NCI-H69 (cell line): ENCODE measurements at regions not wholly inside any gene's neighbourhood (a gene's known extent, or its start where the extent isn't known, plus 50 kb on each side); places are given as distances from the start of the nearest gene placed in this dataset.

Experiments used
- DNase-seq: peaks from one replicate; lab custom pipeline; 2025; lab: John Stamatoyannopoulos, UW

DNA sequence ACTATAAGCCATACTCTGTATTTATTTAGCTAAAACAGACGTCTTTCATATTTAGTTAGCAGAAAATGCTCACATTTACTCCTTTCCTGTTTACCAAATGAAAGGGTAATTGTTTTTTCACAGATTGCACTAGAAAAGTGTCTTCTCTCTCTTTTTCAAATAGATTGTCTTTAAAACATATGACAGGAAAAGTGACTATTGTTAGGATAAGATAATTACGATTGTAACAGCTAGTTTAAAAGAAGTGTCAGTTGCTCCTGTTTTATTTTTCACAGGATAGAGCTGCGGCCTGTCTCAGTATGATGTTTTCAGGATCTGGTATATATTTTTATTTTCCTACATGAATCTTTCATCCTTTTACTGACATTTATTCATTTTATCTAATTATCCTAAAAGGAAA lies 353.5 kb downstream of the FBXO8 start:
- no peak for DNase-seq

DNA sequence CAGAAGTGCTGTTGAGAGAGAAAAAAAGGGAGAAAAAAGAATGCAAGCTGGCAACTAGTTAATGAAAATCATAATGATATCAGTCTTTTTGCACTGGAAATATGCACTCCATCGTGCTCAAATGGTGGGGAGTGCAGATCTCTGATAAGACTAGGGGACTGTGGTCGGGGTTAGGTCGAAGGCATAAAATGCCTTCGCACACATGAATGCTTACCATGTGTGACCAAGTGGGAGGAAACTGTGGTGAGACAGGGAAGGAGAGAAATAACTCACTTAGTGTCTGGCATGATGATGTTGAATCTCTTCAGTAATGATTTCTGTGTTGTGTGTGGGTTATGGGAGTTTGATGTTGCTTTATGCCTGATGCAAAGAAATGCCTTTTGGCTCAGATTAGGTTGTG lies 358.9 kb downstream of the FBXO8 start:
- no peak for DNase-seq

DNA sequence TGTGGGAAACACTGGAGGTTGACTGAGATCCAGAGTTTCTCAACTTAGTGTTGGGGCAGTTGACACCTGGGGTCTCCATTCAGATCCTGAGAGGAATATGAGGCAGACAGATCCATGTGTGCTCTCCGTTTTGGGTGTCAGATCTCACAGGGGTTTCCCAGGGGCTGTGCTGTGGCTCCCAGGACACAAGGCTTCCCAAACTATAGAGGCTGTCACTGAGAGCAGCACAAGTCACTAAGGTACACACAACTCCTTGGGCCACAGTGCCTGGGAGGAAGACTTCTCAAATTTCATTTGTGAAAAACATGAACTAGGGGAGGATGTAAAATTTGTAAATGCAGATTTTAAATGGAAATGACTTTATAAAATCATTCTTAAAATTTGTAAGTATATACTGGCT lies 363.6 kb downstream of the FBXO8 start:
- no peak for DNase-seq

DNA sequence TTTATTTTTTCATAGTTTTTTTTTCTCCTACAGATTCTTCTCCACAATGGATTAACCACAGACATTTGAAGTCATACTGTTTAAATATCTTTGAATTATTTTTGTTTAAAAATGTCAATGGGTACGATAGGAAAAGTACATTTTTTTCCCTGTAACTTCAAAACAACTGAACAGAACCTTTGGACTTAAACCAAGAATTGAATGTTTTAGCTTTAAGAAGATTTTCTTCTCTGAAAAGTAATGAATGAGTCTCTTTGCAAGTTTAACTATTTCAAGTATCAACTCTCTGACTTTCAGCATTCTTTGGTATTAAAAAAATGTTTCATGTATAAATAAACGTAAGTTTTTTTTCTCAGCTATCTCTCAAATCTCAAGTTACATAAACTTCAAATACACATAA lies 364.3 kb downstream of the FBXO8 start:
- DNase-seq = no peak

DNA sequence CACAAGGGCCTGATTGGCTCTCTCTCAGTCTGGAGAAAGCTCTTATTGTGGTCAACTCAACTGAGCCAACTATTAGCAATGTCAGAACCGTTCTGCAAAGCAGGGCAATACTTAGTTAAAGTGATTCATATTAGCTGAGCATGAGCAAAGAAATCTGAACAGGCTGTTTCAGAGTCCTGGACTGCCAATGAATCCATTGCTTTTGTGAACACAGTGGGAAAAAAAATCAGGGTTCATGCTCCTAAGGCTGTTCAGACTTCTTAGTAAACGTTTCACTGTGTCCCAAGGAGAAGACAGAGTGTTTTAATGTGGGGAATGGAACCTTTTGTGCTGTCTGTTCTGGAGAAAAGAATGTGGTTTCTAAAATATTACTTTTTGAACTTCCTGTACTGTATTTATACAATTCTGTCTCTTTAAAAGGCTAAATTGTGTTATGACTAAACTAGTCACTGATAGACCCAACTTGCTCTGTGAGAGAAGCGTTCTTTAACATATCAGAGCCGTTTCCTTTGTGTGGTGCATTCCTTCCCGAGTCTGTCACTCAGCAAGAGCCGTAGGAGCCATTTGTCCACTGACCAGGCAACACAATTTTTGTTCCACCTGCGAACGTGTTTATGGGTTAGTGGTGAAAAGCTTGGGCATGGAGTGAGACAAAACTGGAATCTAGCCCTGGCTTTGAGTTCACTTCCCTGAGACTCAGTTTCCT lies 366.1 kb downstream of the FBXO8 start:
- no peak for DNase-seq

DNA sequence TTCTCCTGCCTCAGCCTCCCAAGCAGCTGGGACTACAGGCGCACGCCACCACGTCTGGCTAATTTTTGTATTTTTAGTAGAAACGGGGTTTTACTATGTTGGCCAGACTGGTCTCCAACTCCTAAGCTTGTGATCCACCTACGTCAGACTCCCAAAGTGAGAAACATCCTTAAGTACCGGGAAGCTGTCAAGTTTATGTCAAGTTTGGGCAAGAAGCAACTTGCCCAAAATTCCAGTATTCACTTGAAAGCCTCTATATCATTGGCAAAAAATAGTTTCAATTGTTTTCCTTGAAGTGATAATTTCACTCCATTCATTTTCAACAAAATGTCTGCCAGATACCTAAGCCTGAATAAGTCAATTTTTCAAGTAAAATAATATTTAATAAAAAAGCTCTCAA lies 370.0 kb downstream of the FBXO8 start:
- DNase-seq = no peak

DNA sequence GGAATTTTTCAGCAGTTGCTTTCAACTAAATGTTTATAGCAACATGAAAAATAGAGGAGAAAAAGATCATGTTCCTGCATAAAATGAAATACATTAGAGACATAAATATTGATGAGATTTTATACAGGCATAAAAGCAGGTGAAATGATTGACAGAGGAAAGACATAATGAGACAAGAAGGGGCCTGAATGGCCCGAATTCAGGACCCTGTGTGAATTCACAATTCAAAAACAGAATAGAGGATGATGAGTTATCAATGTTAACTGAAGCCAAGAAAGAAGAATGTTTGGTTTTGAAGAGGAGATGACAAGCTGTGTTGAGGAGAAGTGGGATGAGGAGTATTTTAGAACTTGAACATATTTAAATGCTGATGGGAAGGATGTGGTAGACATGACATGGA lies 371.1 kb downstream of the FBXO8 start:
- no peak for DNase-seq

DNA sequence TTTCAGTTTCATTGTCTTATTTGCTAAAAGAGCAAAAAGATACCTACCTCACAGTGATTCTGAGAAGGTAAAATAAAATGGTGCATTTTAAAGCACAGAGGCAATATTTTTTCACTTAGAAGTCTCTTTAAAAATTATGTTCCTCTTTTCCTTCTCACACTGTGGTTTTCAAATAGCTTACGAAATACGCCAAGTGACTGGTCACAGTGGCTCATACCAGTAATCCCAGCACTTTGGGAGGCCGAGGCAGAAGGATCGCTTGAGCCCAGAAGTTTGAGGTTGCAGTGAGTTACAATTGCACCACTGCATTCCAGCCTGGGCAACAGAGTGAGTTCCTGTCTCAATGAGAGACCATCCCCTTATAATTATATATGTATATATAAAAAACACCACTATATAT lies 372.6 kb downstream of the FBXO8 start:
- DNase-seq = no peak

DNA sequence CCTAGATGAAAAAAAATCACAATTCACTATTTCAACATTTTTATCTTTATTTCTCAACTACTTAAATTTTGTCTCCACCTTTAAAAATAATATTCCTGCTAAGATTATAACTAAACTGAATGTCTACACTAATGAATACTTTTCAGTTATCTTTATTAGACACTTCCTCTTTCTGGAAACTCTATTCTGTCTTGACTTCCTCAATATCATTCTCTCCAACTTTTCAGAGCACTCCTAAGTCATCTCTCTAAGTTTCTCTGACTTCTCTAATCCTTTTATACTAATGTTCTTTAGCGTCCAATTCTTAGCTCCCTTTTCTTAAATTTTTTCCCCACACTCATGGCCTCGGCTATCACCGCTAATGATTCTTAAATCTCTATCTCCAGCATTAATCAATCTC lies 374.2 kb downstream of the FBXO8 start:
- no peak for DNase-seq

DNA sequence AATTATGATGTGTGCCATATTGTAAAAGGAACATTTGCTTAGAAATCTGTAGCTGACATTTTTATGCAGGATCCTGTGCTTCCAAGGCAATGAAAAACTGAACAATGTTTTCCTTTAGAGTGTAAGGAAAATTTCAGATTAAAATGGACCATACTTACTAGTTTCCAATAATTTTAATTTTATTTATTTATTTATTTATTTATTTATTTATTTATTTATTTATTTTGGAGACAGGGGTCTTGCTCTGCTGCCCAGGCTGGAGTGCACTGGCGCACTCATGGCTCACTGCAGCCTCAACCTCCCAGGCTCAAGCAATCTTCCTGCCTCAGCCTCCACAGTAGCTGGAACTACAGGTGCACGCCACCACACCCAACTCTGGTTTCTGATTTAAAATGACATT lies 369.8 kb upstream of the HAND2 start:
- no peak for DNase-seq

DNA sequence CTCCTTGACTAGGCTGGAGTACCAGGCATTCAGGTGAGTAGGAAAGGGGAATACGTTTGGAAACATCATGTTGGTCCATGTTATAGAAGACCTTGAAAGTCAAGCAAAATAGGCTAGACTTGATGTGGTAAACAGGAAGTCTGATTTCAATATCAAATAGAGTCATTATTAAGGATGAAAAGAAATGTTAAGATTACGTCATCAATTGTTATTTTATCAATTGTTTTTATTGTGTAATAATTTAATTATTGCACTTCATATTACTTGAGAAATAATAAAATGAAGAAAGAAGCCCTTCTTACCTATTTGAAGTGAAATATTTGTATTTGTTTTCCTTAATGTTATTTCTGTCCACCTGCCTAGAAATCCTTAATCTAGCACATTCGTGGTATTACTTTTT lies 361.0 kb upstream of the HAND2 start:
- DNase-seq = no peak

DNA sequence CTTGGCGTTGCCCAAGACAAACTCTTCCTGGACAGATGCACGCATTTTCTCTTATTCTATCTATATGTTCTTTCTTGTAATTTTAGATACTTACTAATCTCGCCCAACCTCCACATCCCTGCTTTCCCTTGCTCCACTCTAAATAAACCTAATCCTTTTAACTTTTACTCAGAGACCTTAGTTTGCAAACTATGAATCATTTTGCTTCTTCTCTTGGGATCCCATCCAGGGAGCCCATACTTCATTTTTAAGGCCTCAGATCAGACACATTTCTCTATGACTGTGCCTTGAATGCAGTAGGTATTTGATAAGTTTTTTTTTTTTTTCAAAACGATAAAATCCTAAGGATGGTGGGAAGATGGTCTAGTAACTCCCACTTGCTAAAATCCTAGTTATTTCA lies 353.8 kb upstream of the HAND2 start:
- no peak for DNase-seq

DNA sequence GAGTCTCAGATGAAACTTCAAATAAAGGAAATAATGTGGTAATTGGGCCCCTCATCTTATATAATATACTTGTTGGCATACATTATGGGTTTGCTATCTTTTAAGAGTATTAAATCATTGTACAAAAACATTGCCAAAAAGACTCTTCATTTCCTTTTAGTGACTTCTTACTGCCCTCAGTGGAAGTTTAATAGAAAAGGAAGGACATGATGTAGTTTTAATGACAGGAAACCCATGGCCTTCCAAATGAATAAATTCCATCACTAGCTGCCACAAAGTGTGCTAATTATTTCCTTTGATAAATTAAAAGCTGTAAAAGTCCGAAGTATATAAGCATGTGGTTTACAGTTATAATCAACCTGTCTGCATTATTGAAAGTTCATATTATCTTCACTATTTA lies 350.9 kb upstream of the HAND2 start:
- DNase-seq = no peak

DNA sequence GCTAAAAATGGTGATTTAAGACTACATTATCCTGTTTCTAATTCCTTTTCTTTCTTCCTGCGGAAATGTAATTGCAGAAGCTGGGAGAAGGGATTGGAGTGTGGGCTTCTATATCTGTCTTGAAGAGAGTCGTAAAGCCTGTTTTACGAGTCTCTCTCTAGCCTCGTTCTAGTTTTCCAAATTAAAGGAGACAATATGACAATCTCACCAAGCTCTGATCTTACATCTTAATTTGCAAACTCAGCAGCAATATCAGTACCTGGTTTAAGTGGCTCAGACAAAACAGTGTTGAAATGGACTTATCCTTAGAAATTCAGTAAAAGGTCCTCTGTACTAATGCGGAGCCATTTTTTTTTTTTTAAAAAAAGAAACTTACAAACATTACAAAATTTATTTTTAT lies 349.5 kb upstream of the HAND2 start:
- no peak for DNase-seq

DNA sequence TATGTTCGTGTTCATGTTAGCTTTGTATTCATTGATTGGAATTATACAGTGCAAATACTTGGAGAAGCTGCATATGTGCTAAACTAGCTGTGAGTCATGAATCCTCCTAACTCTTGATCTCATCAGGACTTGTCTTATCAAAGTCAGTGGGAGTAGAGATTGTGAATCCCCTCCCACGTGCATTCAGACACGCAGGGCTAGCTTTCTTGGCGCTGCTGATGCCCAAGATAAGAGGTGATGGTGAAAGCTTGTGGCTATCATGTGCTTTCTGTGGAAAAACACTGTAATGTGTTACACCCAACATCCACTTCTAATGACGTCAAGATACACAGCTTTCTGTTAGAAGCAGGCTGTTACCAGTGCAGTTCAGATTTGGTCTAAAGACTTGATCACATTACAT lies 348.7 kb upstream of the HAND2 start:
- DNase-seq = no peak

DNA sequence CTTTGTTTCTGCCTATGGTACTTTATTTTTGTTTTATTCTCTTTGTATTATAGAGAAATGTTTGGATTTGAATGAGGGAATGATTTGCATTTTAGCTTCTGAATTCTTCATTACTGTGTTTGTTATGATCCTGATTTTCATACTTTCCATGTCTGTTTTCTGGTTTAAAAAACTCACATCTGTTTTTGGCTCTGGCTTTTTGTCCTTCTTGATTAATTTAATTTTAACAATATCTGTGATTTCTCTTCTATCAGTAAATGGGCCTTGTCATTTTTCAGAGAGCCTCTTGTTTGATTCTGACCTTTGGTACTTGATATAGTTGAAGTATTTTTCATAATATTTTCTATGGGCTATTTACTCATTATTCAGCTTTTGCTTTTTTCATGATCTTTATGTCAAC lies 341.6 kb upstream of the HAND2 start:
- no peak for DNase-seq

DNA sequence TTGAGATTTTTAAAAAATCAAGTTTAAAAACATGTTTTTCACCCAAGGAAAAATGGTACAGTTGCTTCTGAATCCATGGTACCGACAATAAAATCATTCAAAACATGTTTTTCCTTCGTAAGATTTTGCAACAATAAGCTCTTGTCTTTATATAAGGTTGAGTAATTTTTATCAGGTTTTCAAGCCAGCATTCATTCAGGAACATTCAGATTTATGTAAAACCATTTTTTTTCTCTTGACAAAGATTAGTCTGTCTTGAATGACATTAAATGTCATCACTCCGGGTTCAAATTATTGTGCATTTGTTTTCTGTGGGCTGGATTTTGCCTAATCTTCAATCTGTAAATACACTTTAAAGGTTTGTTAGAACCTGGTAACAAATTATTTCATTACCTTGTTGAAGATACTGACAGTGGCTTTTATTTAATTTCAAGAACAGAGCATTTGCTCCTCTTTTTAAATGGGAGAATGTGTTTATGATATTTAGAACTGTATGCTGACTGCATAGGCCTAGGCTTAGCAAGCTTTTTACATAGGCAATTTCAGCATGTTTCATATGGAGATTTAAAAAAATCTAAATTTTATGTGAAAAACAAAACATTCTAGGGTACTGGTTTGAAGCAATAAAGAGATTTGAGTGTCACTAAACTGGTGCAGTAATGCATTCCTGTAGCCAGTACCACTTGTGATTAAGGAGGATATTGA lies 336.4 kb upstream of the HAND2 start:
- DNase-seq = no peak

DNA sequence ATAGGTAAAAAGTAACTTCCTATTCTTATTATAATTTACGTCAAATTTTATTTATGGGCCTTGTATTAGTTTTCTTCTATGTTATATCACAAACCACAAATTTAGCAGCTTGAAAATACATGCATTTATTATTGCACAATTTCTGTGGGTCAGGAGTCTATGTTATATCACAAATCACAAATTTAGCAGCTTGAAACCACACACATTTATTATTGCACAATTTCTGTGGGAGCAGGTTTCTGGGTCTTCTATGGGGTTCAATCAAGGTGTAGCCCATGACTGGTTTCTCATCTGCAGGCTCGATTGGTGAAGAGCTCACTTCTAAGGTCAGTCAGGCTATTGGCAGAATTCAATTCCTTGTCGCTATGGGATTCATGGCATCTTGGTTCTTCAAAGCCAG lies 332.7 kb upstream of the HAND2 start:
- DNase-seq = no peak

DNA sequence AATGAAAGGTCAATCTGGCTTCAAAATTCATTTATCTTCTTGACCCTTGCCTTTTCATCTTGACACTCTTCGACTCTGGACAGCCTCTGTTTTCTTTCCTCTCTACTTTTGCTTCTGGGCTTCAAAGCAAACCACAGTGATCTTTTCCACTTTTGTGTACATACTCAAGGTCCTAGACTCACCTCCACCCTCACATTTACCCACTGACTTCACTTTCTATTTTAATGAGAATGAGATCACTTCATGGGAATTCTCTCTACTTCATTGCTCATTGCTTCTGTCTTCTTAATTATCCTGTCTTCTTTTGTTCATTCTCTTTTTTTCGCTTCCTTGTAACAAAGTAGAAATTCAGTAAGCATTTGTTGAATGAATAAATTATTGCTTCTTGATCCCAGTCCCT lies 330.1 kb upstream of the HAND2 start:
- DNase-seq = no peak

DNA sequence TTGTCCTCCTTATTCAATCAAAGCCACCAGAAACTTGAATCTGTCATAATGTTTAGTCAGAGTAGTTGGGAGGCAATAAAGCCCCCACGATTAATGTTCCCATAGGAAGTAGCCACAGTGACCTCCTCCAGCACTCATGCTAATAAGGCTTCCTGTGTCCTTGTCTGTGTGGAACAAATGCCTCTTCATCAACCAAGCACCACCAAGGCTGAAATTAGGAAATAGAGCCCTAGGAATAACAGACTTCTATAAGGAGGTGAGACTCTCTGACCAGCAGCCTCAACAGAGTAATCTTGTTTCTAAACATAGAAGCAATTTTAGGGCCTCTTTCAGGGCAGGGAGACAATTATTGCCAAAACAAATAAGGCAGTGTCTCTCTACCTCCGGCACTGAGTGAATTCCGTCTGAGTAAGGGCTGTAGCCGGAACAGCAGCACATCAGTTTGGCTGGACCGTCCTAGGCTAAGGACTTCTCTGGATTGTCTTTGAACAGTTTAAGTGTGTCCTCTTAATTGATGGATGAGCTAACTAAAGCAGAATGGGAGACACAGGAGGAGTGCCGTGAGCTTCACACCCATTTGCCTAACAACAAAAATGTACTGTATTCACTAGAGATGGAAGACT lies 329.2 kb upstream of the HAND2 start:
- DNase-seq = no peak

DNA sequence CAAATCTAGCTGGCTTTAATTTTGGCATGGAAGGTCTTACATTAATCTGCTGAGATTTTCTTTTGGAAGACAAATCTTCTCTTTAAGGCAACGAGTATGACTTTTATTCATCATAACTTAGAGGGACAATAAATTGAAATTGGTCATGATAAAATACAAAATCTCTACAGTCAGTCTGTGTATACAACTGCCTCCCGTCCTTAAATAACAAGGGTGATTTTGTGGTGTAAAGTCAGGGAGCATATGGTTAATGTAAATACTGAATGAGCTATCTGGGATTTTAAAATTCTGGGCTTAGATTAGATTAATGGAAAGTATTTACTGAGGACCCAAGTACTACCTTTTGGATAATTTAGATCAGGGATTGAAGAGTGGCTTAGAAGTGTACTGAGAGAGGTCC lies 328.4 kb upstream of the HAND2 start:
- no peak for DNase-seq

DNA sequence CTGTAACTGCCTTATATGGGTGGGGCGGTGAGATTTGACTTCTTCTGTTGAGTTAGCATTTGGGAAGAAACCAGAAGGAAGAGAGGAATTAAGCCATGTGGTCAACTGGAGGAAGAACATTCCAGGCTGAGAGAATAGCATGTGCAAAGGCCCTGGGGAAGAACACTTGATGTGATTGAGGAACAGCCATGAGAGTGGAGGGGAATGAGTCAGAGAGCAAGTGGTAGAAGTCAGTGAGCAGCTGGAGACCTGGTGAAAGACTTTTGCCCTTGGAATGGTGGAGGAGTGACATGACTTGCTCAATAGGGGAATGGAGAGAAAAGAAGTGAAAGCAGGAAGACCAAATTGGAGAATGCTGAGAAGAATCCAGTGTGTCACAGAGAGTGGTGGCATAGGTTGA lies 327.8 kb upstream of the HAND2 start:
- DNase-seq = no peak

DNA sequence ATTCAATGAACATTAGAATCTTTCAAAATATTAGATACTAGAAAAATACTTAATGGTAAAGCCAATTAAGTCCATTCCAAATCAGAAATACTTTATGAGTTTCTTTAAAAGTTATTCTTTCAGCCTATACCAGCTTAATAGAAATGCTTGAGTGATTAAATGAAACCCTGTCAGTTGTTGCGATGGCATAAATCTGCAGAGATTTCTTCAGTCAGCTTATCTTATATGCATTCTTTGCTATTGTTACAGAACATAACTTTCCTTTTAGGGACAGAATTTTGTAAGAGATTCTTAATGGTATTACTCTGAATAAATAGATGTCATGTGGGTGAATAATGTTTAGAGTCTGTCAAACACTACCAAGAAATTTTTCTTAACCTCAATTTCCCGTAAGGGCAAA lies 325.0 kb upstream of the HAND2 start:
- no peak for DNase-seq

DNA sequence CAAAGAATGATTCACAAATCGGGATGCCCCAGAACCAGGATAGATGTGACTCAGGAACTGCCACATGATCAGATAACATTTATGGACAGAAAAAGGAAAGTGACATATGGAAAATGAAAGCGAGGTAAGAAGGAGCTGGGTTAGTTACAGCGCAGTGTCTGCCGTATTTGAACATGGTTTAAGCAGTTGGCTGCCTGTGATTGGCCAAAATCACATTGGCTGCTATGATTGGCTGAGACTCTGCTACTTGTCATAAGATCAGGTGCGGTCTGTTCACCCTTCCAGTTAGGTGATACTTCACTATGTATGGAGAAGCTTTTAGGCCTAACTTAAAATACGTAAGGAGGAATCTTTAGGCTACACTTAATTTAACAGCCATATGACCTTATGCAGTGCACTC lies 322.7 kb upstream of the HAND2 start:
- no peak for DNase-seq
